Type B pancreatic cell (in vitro differentiated cells): ENCODE measurements at regions not wholly inside any gene's neighbourhood (a gene's known extent, or its start where the extent isn't known, plus 50 kb on each side); places are given as distances from the start of the nearest gene placed in this dataset.

Experiments used
- DNase-seq: peaks from one replicate; pipeline ENCODE4 v3.0.0; 2021; ENCODE audit warnings: mixed read lengths; ENCODE audit not compliant: unreplicated experiment; ENCODE audit errors: extremely low spot score
- H3K27ac Mint-ChIP-seq: 2 replicates; pipeline ENCODE4 v1.8.0; 2021; ENCODE audit warnings: mild to moderate bottlenecking, mixed read lengths
- H3K27me3 Mint-ChIP-seq: 2 replicates; pipeline ENCODE4 v1.8.0; 2021; ENCODE audit warnings: mixed read lengths
- H3K36me3 Mint-ChIP-seq: 2 replicates; pipeline ENCODE4 v1.8.0; 2021; ENCODE audit warnings: mixed read lengths
- H3K4me1 Mint-ChIP-seq: one replicate; pipeline ENCODE4 v1.8.0; 2021; ENCODE audit warnings: mixed read lengths; ENCODE audit not compliant: unreplicated experiment
- H3K4me3 Mint-ChIP-seq: 2 replicates; pipeline ENCODE4 v1.8.0; 2021; ENCODE audit warnings: mild to moderate bottlenecking, mixed read lengths
- H3K9me3 Mint-ChIP-seq: 2 replicates; pipeline ENCODE4 v1.8.0; 2021; ENCODE audit warnings: mixed read lengths
- CTCF ChIP-seq: fragments of 200-600 bp; sonication (generic); conservative IDR thresholded peaks from 2 replicates; pipeline ENCODE4 v1.5.0; 2021; ENCODE audit warnings: antibody characterized with exemption, mild to moderate bottlenecking

DNA sequence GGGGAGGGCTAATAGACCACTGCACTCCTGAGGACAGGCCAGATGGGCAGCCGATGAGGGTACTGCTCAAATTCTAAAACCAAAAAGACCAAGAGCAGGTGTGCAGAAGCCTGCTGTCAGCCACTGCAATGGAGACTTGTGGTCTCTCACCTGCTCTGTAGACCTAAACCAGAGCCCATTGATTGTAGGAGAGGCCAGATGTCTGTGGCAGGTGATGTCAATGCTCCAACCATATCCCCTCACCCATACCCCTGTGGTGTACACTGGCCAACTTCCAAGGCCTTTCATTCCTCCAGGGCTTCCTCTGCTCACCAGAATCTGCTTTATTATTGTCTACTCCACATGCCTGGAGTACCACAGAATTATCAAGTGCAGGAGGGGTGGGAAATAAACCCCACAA is 116.9 kb upstream of the CHST15 start:
- peaks cover 3% of the 10 kb centered on the region for H3K27me3 Mint-ChIP-seq
- peaks cover 6% of the 10 kb centered on the region for H3K9me3 Mint-ChIP-seq
- no peak for DNase-seq
- peaks cover 11% of the 10 kb centered on the region for H3K4me1 Mint-ChIP-seq
- TF ChIP-seq CTCF: no peak
- no peak overlapping the region for H3K27ac Mint-ChIP-seq
- no peaks in the 10 kb centered on the region for H3K36me3 Mint-ChIP-seq
- H3K4me3 Mint-ChIP-seq: no peak overlapping the region

DNA sequence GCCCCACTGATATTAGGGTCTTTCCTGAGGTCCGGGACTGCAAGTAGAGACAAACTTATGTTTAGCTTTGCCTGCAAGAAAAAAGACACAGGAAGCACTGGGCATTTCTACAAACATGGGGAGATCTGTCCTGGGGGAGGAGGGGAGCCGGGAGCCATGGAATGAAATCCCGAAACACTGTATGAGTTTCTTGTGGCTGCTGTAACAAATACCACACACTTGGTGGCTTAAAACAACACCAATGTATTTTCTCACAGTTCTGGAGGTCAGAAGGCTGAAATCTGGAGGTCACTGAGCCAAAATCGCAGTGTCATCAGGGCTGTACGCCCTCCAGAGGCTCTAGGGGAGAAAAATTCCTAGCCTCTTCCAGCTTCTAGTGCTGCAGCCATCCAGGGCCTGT is 114.0 kb upstream of the CHST15 start:
- no peak overlapping the region for H3K27ac Mint-ChIP-seq
- no peaks in the 10 kb centered on the region for H3K27me3 Mint-ChIP-seq
- H3K4me1 Mint-ChIP-seq: peaks cover 3% of the 10 kb centered on the region
- no peak for DNase-seq
- H3K9me3 Mint-ChIP-seq: peaks cover 6% of the 10 kb centered on the region
- no peaks in the 10 kb centered on the region for H3K36me3 Mint-ChIP-seq
- no peak overlapping the region for H3K4me3 Mint-ChIP-seq
- no peak for TF ChIP-seq CTCF

- peaks cover 6% of the 10 kb centered on the region for H3K4me1 Mint-ChIP-seq
- no peaks in the 10 kb centered on the region for H3K27me3 Mint-ChIP-seq
- H3K36me3 Mint-ChIP-seq: no peaks in the 10 kb centered on the region
- no peak overlapping the region for H3K27ac Mint-ChIP-seq
- peaks cover 6% of the 10 kb centered on the region for H3K9me3 Mint-ChIP-seq
- TF ChIP-seq CTCF: no peak
- no peak for DNase-seq
- no peak overlapping the region for H3K4me3 Mint-ChIP-seq
These were observed 113.2 kb upstream of the CHST15 start for GRCh38 chr10:124206616-124207015.

GRCh38 chr10:124205432-124205831 is 112.0 kb upstream of the CHST15 start:
- TF ChIP-seq CTCF: no peak
- Mint-ChIP-seq H3K36me3 (no peaks in the 10 kb centered on the region), H3K4me3 (no peak overlapping the region), H3K9me3 (peaks cover 6% of the 10 kb centered on the region), H3K4me1 (peaks cover 6% of the 10 kb centered on the region), H3K27me3 (no peaks in the 10 kb centered on the region), H3K27ac (no peak overlapping the region)
- no peak for DNase-seq

- H3K9me3 Mint-ChIP-seq: peaks cover 3% of the 10 kb centered on the region
- H3K36me3 Mint-ChIP-seq: no peaks in the 10 kb centered on the region
- H3K27ac Mint-ChIP-seq: no peak overlapping the region
- peaks cover 3% of the 10 kb centered on the region for H3K27me3 Mint-ChIP-seq
- no peak overlapping the region for H3K4me3 Mint-ChIP-seq
- DNase-seq: no peak
- peaks cover 6% of the 10 kb centered on the region for H3K4me1 Mint-ChIP-seq
- no peak for TF ChIP-seq CTCF
These were observed 111.3 kb upstream of the CHST15 start for GRCh38 chr10:124204726-124205125.

DNA sequence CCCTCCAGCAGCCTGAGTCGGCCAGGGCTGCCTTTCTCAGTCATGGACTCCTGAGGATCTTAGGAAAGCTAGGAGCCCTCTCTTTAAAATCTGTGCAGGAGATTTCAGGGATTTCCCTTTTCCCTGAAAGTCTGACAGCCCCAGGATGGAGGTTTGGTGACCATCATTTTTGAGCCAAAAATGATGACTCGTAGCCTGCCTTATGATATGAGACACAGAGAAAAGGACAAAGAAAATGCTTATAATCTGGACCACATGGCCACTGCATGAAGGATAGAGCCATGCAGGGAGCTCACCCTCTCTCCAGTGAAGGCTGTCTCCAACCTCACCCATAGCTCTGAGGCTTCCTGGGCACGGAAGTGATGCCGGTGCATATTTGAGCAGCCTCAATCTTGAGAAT is 106.6 kb upstream of the CHST15 start:
- no peak for TF ChIP-seq CTCF
- no peaks in the 10 kb centered on the region for H3K9me3 Mint-ChIP-seq
- DNase-seq: no peak
- H3K36me3 Mint-ChIP-seq: no peaks in the 10 kb centered on the region
- H3K27ac Mint-ChIP-seq: no peak overlapping the region
- no peak overlapping the region for H3K4me3 Mint-ChIP-seq
- peaks cover 28% of the 10 kb centered on the region for H3K4me1 Mint-ChIP-seq
- H3K27me3 Mint-ChIP-seq: peaks cover 3% of the 10 kb centered on the region
